Right ventricle myocardium inferior (tissue), 1 donor: ENCODE measurements at regions not wholly inside any gene's neighbourhood (a gene's known extent, or its start where the extent isn't known, plus 50 kb on each side); places are given as distances from the start of the nearest gene placed in this dataset.
A peak's percentile ranks its signal among the peaks of the same experiment; 100 is the strongest.

ENCODE experiments used
- ATAC-seq: fragments of 200-7000 bp; cut with Tn5 transposase; one replicate; pipeline ENCODE4 v1.9.1; 2020; ENCODE audit warnings: mild to moderate bottlenecking, moderate library complexity
- DNase-seq: peaks from one replicate; pipeline ENCODE4 v3.0.0; 2021; ENCODE audit errors: missing footprints
- intact Hi-C: fragments of 100-400 bp; cut with DNase I; formaldehyde crosslinking; loops from one replicate; pipeline ENCODE4 v1.11.0; 2022
- donor health status: DM: no; HTN: yes; CAD: no; lungs with severe emphysema.

GRCh38 chr4:27233531-27233930 lies 372.9 kb downstream of the STIM2 start:
- ATAC-seq (no peak), DNase-seq (no peak)
- intact Hi-C loops, result no loop called here

- intact Hi-C loops, result no loop called here
- no peak for ATAC-seq
Measured at GRCh38 chr4:27234306-27234899, 373.8 kb downstream of the STIM2 start.

DNA sequence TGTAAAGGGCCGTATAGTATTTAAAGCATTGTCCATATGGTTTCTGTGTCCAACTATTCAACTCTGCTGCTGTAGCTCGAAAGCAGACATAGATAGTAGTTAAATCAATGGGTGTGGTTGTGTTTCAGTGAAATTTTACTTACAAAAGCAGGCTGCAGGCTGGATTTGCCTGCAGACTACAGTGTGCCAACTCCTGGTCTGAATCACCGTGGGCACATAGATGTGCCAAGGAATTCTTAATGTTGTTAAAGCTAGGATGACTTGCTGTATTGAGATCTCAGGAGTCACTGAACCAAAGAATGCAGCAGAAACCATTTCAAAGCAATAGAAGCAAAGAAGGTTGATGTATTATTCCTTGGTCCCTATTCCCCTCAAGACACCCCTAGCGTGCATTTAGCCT lies 379.0 kb downstream of the STIM2 start:
- intact Hi-C loops, result no loop called here
- DNase-seq (no peak), ATAC-seq (no peak)

More at GRCh38 chr4:27234306-27234899, 373.8 kb downstream of the STIM2 start:
- DNase-seq, result no peak

- intact Hi-C loops, result no loop called here
- ATAC-seq, result no peak
- no peak for DNase-seq
Measured at GRCh38 chr4:27242217-27242616, 381.6 kb downstream of the STIM2 start.

DNA sequence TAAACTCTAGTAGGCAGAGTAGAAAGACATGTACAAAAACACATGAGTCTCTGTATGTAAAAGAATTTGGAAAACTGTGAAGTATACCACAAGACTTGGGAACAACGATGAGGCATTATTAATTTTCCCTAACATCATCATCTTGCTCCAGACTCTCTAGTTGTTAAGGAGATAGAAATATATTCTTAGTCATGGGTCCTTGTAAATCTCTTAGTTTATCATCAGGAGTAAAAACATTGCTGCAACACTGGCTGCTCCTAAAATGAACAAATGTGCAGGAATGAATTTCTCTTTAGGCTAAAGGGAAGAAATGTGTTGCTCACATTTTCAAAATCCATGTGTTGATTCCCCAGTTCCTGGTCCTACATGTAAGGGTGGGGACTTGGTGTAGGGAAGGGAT lies 384.6 kb downstream of the STIM2 start:
- ATAC-seq (no peak), DNase-seq (no peak)
- intact Hi-C loops, result no loop called here

DNA sequence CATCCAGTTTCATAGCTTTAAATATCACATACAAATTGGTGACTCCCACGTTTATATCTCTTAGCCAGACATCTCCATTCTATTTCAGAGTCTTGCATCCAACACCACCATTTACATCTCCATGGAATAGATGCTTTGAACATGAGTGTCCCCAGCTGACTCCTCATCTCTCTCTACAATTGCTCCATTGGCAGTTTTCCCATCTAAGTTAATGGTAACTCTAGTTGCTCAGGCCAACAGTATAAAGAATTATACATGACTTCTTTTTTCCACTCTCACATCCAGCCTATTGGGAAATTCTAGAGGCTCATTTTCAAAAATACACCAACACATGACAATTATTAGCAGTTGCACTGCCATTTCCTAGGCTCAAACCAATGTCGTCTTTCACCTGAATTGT lies 388.2 kb downstream of the STIM2 start:
- peak; percentile 61 for ATAC-seq

GRCh38 chr4:27251771-27252170 lies 391.1 kb downstream of the STIM2 start:
- intact Hi-C loops, result no loop called here
- peak; percentile 81 for ATAC-seq
- DNase-seq, result no peak

More for the DNA sequence above, 388.2 kb downstream of the STIM2 start:
- no peak for DNase-seq
- intact Hi-C loops, result no loop called here

DNA sequence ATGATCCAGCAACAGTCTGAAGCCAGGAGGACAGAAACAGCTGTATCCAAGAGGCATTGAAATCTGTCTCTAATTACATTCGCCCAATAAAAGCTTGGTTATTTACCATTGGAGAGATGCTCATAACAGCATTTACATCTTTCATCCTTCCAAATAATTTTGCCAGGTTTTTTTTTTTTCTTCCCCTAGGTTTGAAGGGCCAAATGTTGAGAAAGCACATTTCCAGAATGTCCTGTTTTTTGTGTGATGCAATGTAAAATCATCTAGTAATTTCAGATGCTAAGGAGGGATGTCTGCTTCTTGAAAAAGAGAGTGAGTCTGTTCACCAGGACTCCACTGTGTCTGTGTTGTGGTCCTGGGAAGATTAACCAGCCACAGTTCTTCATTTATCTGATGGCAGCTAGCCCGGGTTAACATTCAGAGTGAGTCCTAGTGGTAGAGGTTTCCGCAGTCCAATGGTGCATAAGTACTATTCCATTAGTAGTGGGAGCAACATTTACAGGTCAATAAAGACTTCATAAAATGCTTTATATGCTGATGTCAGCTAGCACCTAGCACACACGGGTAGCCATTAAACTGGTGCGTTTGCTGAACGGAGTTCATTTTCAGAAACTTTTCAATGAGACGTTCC lies 406.8 kb downstream of the STIM2 start:
- no peak for DNase-seq
- intact Hi-C loops, result no loop called here
- ATAC-seq, result no peak

DNA sequence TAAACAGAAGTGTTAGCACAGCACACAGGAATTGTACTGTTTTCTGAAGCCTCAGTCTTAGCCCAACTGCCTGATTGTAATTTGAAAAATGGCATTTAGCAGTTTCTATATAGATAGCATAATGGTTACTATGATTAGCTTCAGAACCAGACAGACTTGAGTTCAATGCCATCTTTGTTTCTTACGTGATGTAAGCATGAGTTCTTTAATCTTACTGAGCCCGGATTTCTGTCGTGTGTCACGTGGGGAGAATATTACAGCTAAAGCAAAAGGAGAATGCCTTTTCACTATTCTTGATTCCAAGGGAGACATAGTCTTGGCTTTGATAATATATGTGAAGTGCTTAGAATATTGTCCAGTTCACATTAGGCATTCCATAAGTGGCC lies 407.3 kb downstream of the STIM2 start:
- DNase-seq, result no peak
- ATAC-seq, result no peak
- intact Hi-C loops, result no loop called here

DNA sequence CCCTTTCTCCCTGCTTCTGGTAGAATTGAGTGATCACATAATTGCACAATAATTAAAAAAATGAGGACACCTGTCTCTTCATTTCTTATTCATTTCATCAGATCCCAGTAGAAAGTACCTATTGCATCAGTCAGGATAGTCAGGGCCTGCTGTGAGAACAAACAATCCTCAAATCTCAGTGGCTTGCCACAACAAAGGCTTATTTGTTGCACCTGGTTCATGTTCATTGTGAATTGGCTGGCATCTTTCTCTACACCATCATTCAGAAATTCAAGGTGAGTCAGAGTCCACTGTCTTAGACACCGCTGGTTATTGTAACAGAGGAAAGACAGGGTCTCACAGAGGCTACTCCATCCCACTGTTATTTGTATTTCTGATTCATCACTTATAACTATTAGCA lies 409.8 kb downstream of the STIM2 start:
- DNase-seq, result no peak
- intact Hi-C loops, result no loop called here

GRCh38 chr4:27271555-27271954 lies 410.9 kb downstream of the STIM2 start:
- DNase-seq (no peak), ATAC-seq (no peak)

More for the DNA sequence above, 409.8 kb downstream of the STIM2 start:
- no peak for ATAC-seq

DNA sequence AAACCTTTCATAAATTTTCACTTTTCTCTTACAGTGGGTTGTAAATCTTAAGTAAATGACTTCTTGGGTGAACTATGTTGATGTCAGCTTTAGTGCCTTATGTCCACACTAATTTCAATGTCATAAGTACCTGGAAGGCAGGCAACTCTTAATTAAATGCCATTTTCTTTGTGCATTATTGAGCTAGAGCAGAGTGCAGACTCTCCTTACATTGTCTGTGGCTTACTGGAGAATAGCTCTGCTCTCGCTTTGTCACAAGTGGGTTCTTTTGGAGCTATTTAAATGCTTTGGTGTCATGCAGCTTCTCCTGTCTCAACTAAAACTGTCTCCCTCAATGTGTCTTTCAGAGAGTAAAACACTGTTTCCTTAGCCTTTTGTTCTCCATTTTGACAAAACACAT lies 411.6 kb downstream of the STIM2 start:
- no peak for ATAC-seq
- no peak for DNase-seq
- intact Hi-C loops, result no loop called here

More at GRCh38 chr4:27271555-27271954, 410.9 kb downstream of the STIM2 start:
- intact Hi-C loops, result no loop called here

GRCh38 chr4:27276307-27277073 lies 415.8 kb downstream of the STIM2 start:
- DNase-seq (no peak), ATAC-seq (no peak)
- intact Hi-C loops, result no loop called here

- intact Hi-C loops, result no loop called here
- ATAC-seq (no peak), DNase-seq (no peak)
Measured at GRCh38 chr4:27278615-27279375, 418.2 kb downstream of the STIM2 start.

GRCh38 chr4:27288496-27288895 lies 427.9 kb downstream of the STIM2 start:
- DNase-seq, result no peak
- no peak for ATAC-seq
- intact Hi-C loops, result no loop called here

GRCh38 chr4:27289704-27290103 lies 429.1 kb downstream of the STIM2 start:
- intact Hi-C loops, result no loop called here
- no peak for ATAC-seq

GRCh38 chr4:27293831-27294230 lies 433.2 kb downstream of the STIM2 start:
- DNase-seq (no peak), ATAC-seq (no peak)
- intact Hi-C loops, result no loop called here

More at GRCh38 chr4:27289704-27290103, 429.1 kb downstream of the STIM2 start:
- no peak for DNase-seq

GRCh38 chr4:27304751-27305150 lies 444.1 kb downstream of the STIM2 start:
- DNase-seq (no peak), ATAC-seq (no peak)
- intact Hi-C loops, result no loop called here

DNA sequence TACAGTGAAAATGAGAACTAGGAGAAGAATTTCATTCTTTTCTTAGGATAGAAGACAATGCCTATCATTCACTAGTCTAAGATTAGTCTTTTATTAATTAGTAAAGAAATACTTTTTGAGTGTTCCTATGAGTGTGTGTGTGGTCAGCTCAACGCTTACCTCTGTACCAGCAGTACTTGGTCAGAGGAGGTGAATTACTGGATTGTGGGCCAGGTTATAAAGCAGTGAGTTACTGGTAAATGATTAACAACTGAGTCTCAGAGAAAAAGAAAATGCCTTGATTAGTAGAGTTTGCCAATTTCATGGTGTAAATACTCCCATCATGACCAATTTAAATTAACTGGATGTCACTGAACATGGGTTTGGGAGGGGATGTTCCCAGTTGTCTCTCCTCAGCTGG lies 444.6 kb downstream of the STIM2 start:
- intact Hi-C loops, result no loop called here
- ATAC-seq (no peak), DNase-seq (no peak)
